GM10266 (cell line): ENCODE measurements at regions not wholly inside any gene's neighbourhood (a gene's known extent, or its start where the extent isn't known, plus 50 kb on each side); places are given as distances from the start of the nearest gene placed in this dataset.

ENCODE experiments used
- DNase-seq: peaks from one replicate; pipeline ENCODE4 v3.0.0; 2012; ENCODE audit errors: extremely low spot score
- TF ChIP-seq, protein P1 (sequence below): IDR thresholded peaks from 2 replicates; pipeline ENCODE4 v1.5.1; 2012; ENCODE audit warnings: mild to moderate bottlenecking, low read depth; ENCODE audit not compliant: control insufficient read depth, insufficient read depth; ENCODE audit errors: missing control alignments

DNA sequence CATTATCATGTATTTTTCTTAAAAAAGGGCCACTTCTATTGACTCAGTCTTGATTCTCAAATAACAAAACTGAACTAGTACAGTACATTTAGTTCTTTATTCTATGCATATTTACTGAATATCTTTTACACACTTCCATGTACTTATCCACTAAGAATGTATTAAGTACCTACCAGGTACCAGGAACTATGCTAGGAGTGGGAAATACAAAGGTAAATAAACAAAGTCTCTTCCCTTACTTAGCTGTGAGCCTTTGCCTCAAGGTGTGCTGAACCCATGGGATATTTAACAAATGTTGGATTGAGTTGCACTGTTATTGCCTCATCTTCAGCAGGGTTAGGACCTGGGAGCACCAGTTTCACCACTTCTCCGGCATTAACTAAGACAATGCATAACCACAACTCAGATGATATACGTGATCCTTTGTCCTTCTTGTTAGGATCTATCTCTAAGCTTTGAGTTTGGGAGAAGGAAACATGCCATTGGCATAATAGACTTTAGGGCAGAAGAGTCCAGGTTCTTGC is 533.9 kb downstream of the TFAP2B start:
- no peak for DNase-seq
- TF ChIP-seq, protein P1, sequence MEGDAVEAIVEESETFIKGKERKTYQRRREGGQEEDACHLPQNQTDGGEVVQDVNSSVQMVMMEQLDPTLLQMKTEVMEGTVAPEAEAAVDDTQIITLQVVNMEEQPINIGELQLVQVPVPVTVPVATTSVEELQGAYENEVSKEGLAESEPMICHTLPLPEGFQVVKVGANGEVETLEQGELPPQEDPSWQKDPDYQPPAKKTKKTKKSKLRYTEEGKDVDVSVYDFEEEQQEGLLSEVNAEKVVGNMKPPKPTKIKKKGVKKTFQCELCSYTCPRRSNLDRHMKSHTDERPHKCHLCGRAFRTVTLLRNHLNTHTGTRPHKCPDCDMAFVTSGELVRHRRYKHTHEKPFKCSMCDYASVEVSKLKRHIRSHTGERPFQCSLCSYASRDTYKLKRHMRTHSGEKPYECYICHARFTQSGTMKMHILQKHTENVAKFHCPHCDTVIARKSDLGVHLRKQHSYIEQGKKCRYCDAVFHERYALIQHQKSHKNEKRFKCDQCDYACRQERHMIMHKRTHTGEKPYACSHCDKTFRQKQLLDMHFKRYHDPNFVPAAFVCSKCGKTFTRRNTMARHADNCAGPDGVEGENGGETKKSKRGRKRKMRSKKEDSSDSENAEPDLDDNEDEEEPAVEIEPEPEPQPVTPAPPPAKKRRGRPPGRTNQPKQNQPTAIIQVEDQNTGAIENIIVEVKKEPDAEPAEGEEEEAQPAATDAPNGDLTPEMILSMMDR: no peak

GRCh38 chr6:51360287-51360686 is 541.6 kb downstream of the TFAP2B start:
- TF ChIP-seq, protein P1: no peak
- DNase-seq: no peak

- TF ChIP-seq, protein P1: no peak
These were observed 546.9 kb downstream of the TFAP2B start for GRCh38 chr6:51365566-51365965.

DNA sequence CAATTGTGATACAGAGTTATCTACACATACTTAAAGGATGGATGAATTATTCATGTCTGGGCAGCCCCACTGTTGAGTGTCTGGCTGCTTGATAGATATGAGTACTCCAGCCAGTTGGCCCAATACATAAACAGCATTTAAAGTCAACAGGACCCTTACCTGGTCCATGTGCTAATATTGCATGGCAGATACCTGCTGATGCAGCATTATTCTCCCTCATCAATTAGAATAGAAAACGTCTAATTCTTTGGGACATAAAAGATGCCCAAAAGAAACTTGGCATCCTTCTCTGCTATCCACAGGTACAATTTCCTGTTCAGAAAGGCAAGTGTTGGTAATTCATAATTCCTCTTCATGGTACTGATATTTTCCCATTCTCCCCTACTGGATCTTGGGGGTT is 550.8 kb downstream of the TFAP2B start:
- TF ChIP-seq, protein P1: no peak
- no peak for DNase-seq

More at GRCh38 chr6:51365566-51365965, 546.9 kb downstream of the TFAP2B start:
- no peak for DNase-seq

DNA sequence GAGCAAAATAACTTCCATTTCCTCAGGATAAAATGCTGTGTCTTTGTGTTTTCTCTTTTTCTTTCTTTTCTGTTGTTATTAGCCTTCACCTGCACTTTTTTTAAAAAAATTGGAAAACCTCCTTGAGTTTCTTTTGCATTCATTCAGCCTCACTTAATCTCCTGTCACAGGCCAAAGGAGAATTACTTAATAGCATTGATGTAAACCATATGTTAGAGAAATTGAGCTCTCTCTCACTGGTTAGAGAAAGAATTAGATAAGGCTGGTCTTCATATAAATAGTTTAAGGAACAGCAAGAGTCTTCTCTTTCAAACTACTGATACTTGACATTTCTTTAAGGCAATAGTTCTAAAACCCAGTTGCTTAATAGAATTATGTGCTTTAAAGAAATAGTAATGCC is 564.2 kb downstream of the TFAP2B start:
- no peak for DNase-seq
- TF ChIP-seq, protein P1: no peak

GRCh38 chr6:51384736-51385135 is 566.1 kb downstream of the TFAP2B start:
- DNase-seq: no peak
- TF ChIP-seq, protein P1: no peak

DNA sequence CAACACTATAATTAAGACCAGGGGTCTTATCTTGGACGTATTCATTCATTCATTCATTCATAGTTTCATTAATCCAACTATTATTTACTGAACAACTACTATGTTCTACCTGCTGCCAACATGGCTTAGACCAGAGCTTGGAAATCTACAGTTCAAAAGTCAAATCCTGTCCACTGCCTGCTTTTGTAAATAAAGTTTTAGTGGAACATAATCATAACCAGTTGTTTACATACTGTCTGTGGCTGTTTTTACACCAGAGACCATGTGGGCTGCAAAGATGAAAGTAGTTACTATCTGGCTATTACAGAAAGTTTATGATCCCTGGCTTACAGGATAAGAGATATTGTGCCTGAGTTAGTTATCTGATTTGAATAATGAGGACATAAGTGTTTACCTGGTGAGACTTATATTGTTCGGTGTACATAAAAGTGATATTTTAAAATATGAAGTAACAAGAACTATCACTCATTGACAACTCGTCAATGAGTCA is 567.7 kb downstream of the TFAP2B start:
- DNase-seq: no peak

More for the DNA sequence above, 567.7 kb downstream of the TFAP2B start:
- TF ChIP-seq, protein P1: no peak
